Mesenchymal stem cell (in vitro differentiated cells and primary cell): ENCODE measurements at regions not wholly inside any gene's neighbourhood (a gene's known extent, or its start where the extent isn't known, plus 50 kb on each side); places are given as distances from the start of the nearest gene placed in this dataset.

Source experiments
- DNase-seq: peaks from one replicate; pipeline ENCODE4 v3.0.0-alpha.2; 2013
- H2AFZ ChIP-seq: one replicate; pipeline ENCODE4 v1.6.1; 2013; ENCODE audit warnings: low read depth, mild to moderate bottlenecking, control low read depth, inconsistent platforms, low read length, moderate library complexity
- H2AK5ac ChIP-seq: 2 replicates; pipeline ENCODE4 v1.6.1; 2013; ENCODE audit warnings: low read length, moderate library complexity, mild to moderate bottlenecking, inconsistent platforms; ENCODE audit not compliant: severe bottlenecking
- H2BK120ac ChIP-seq: one replicate; pipeline ENCODE4 v1.6.1; 2013; ENCODE audit warnings: low read depth, mild to moderate bottlenecking, inconsistent platforms, low read length, moderate library complexity
- H2BK12ac ChIP-seq, 2 experiments: one replicate each; pipeline ENCODE4 v1.6.1; 2013; ENCODE audit warnings: inconsistent platforms in 2 of 2, low read length in 2 of 2, mild to moderate bottlenecking in 2 of 2, moderate library complexity in 2 of 2, control low read depth in 1 of 2
- H2BK15ac ChIP-seq: one replicate; pipeline ENCODE4 v1.6.1; 2013; ENCODE audit warnings: mild to moderate bottlenecking, low read depth, inconsistent platforms; ENCODE audit not compliant: poor library complexity, severe bottlenecking
- H2BK5ac ChIP-seq: 2 replicates; pipeline ENCODE4 v1.6.1; 2013; ENCODE audit warnings: low read depth, mild to moderate bottlenecking, low read length, control low read depth, inconsistent platforms; ENCODE audit not compliant: poor library complexity, severe bottlenecking
- H3K14ac ChIP-seq, 2 experiments: one replicate each; pipeline ENCODE4 v1.6.1; 2013; ENCODE audit warnings: inconsistent platforms in 2 of 2, low read length in 2 of 2, control low read depth in 1 of 2, mild to moderate bottlenecking in 1 of 2, moderate library complexity in 1 of 2
- H3K18ac ChIP-seq, 2 experiments: one replicate each; pipeline ENCODE4 v1.6.1; 2013; ENCODE audit warnings: inconsistent platforms in 2 of 2, low read length in 2 of 2, control low read depth in 1 of 2, low read depth in 1 of 2, mild to moderate bottlenecking in 1 of 2
- H3K23ac ChIP-seq, 2 experiments: one replicate each; pipeline ENCODE4 v1.6.1; 2013; ENCODE audit warnings: inconsistent platforms in 2 of 2, low read length in 2 of 2, mild to moderate bottlenecking in 2 of 2, moderate library complexity in 2 of 2, control low read depth in 1 of 2
- H3K27ac ChIP-seq: 2 replicates; pipeline ENCODE4 v1.5.1; 2013; ENCODE audit warnings: mild to moderate bottlenecking, moderate library complexity, low read length, control low read depth, inconsistent platforms; ENCODE audit not compliant: poor library complexity, severe bottlenecking
- H3K27me3 ChIP-seq, 2 experiments: 2 replicates each; pipeline versions ENCODE4 v1.6.1 to v1.7.0; 2013; ENCODE audit warnings: low read length in 2 of 2, mild to moderate bottlenecking in 2 of 2, moderate library complexity in 2 of 2, control low read depth in 1 of 2, inconsistent platforms in 1 of 2; ENCODE audit not compliant: control insufficient read depth in 1 of 2, insufficient read depth in 1 of 2
- H3K36me3 ChIP-seq, 2 experiments: 2 replicates each; pipeline versions ENCODE4 v1.6.1 to v1.7.0; 2013; ENCODE audit warnings: low read length in 2 of 2, control low read depth in 1 of 2, inconsistent platforms in 1 of 2, low read depth in 1 of 2, mild to moderate bottlenecking in 1 of 2; ENCODE audit not compliant: insufficient read depth in 2 of 2, control insufficient read depth in 1 of 2
- H3K4ac ChIP-seq, 2 experiments: one replicate each; pipeline ENCODE4 v1.6.1; 2013; ENCODE audit warnings: inconsistent platforms in 2 of 2, low read length in 2 of 2, mild to moderate bottlenecking in 2 of 2, moderate library complexity in 2 of 2, control low read depth in 1 of 2, low read depth in 1 of 2
- H3K4me1 ChIP-seq: 2 replicates; pipeline ENCODE4 v1.6.1; 2013; ENCODE audit warnings: low read depth, low read length, control low read depth; ENCODE audit not compliant: control insufficient read depth, insufficient read depth
- H3K4me2 ChIP-seq: 2 replicates; pipeline ENCODE4 v1.6.1; 2013; ENCODE audit warnings: low read length, mild to moderate bottlenecking, inconsistent platforms; ENCODE audit not compliant: poor library complexity, severe bottlenecking
- H3K4me3 ChIP-seq, 2 experiments: 2 replicates each; pipeline versions ENCODE4 v1.5.1 to v1.7.0; 2013; ENCODE audit warnings: low read length in 2 of 2, mild to moderate bottlenecking in 2 of 2, control low read depth in 1 of 2, low read depth in 1 of 2; ENCODE audit not compliant: insufficient read depth in 1 of 2
- H3K79me1 ChIP-seq: replicated peaks from 2 replicates; pipeline ENCODE4 v1.6.1; 2013; ENCODE audit warnings: mild to moderate bottlenecking, control low read depth, low read length, inconsistent platforms; ENCODE audit not compliant: poor library complexity, severe bottlenecking
- H3K9ac ChIP-seq: 2 replicates; pipeline ENCODE4 v1.7.0; 2013; ENCODE audit warnings: mild to moderate bottlenecking, low read length, moderate library complexity
- H3K9me3 ChIP-seq: 2 replicates; pipeline ENCODE4 v1.7.0; 2013; ENCODE audit warnings: mild to moderate bottlenecking, low read length; ENCODE audit not compliant: control insufficient read depth
- H4K8ac ChIP-seq: one replicate; pipeline ENCODE4 v1.6.1; 2013; ENCODE audit warnings: inconsistent platforms, mild to moderate bottlenecking, low read length, moderate library complexity
- H4K91ac ChIP-seq: one replicate; pipeline ENCODE4 v1.6.1; 2013; ENCODE audit warnings: mild to moderate bottlenecking, low read length, inconsistent platforms
- WGBS: methylation state at CpG from one replicate; pipeline ENCODE4 v1.1.7; 2013; ENCODE audit warnings: mixed read lengths; 5-methylcytosine and 5-hydroxymethylcytosine counted together

DNA sequence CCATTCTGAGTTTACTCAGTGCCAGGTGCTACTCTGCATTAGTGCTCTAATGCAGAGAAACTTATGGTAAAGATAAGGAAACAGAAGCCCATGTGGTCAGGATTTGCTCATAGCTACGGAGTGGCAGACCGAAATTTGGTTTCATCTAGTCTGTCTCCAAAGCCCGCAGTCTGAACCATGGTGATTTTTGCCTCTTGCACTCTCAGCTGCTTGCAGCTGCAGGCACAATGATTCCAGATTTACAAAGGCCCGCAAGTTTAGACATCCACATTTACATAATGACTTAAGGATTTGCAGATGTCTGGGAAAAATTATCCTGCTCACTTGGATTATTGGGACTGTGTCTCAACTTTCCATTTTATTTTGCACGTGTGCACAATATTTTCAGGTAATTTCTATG lies 161.3 kb upstream of the KCNJ6 start:
- no peak overlapping the region for H3K18ac ChIP-seq
- H4K91ac ChIP-seq, result no peak overlapping the region
- no peak overlapping the region for H3K27ac ChIP-seq
- H3K4me2 ChIP-seq, result no peak overlapping the region
- no peak for DNase-seq
- no peak overlapping the region for H2AK5ac ChIP-seq
- H2BK15ac ChIP-seq, result no peak overlapping the region
- no peak overlapping the region for H2BK12ac ChIP-seq
- H3K27me3 ChIP-seq, result peaks cover 8 to 69% of the 10 kb centered on the region in 2 experiments
- H3K4me3 ChIP-seq, result no peak overlapping the region
- H3K79me1 ChIP-seq, result no peaks in the 10 kb centered on the region
- peaks cover 12% of the 10 kb centered on the region for H3K9me3 ChIP-seq
- no peak overlapping the region for H2BK120ac ChIP-seq
- H3K36me3 ChIP-seq, result no peaks in the 10 kb centered on the region
- no peak overlapping the region for H3K23ac ChIP-seq
- no peak overlapping the region for H3K4ac ChIP-seq
- no peak overlapping the region for H3K14ac ChIP-seq
- no peak overlapping the region for H3K9ac ChIP-seq
- no peak overlapping the region for H4K8ac ChIP-seq
- H2AFZ ChIP-seq, result no peak overlapping the region
- H2BK5ac ChIP-seq, result no peak overlapping the region
- WGBS, result 98% methylated on average over 3 of the region's 5 CpGs
- peaks cover 1% of the 10 kb centered on the region for H3K4me1 ChIP-seq

- no peak overlapping the region for H2AK5ac ChIP-seq
- H2BK5ac ChIP-seq, result no peak overlapping the region
- 83% methylated on average over 10 of the region's 10 CpGs for WGBS
- no peaks in the 10 kb centered on the region for H3K79me1 ChIP-seq
- H3K23ac ChIP-seq, result no peak overlapping the region
- no peak for DNase-seq
- H3K27ac ChIP-seq, result no peak overlapping the region
- no peak overlapping the region for H2BK12ac ChIP-seq
- H3K27me3 ChIP-seq, result peaks cover 0 to 70% of the 10 kb centered on the region in 2 experiments
- peaks cover 1% of the 10 kb centered on the region for H3K4me1 ChIP-seq
- H2BK120ac ChIP-seq, result no peak overlapping the region
- H3K4me3 ChIP-seq, result no peak overlapping the region
- H3K14ac ChIP-seq, result no peak overlapping the region
- H3K4ac ChIP-seq, result no peak overlapping the region
- no peak overlapping the region for H2BK15ac ChIP-seq
- no peak overlapping the region for H3K4me2 ChIP-seq
- no peak overlapping the region for H3K9ac ChIP-seq
- no peaks in the 10 kb centered on the region for H3K36me3 ChIP-seq
- H4K8ac ChIP-seq, result no peak overlapping the region
- no peak overlapping the region for H2AFZ ChIP-seq
- H3K9me3 ChIP-seq, result no peaks in the 10 kb centered on the region
- no peak overlapping the region for H3K18ac ChIP-seq
- no peak overlapping the region for H4K91ac ChIP-seq
These were observed 164.6 kb upstream of the KCNJ6 start for GRCh38 chr21:38080888-38081287.

DNA sequence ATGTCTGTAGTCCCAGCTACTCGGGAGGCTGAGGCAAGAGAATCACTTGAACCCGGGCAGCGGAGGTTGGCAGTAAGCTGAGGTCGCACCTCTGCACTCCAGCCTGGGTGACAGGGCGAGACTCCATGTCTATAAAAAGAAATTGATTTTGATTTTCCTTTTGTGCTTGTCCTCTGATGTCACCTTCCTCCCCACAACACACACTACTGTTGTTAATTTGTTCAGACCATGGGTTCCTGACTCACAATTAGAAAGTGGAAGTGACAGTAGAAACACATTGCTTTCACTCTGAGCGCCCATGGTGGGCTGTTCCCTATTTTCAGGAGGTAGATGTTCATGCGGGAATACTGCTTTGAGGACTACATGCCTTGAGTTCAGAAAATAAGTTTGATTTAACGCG lies 165.5 kb upstream of the KCNJ6 start:
- H3K4me1 ChIP-seq, result peaks cover 1% of the 10 kb centered on the region
- no peaks in the 10 kb centered on the region for H3K79me1 ChIP-seq
- H2BK15ac ChIP-seq, result no peak overlapping the region
- WGBS, result 91% methylated on average over 8 of the region's 9 CpGs
- no peaks in the 10 kb centered on the region for H3K9me3 ChIP-seq
- H3K18ac ChIP-seq, result no peak overlapping the region
- H2AFZ ChIP-seq, result no peak overlapping the region
- H3K9ac ChIP-seq, result no peak overlapping the region
- H2BK120ac ChIP-seq, result no peak overlapping the region
- no peak for DNase-seq
- no peak overlapping the region for H3K4me2 ChIP-seq
- H3K4ac ChIP-seq, result no peak overlapping the region
- no peak overlapping the region for H3K23ac ChIP-seq
- H3K27me3 ChIP-seq, result peaks cover 0 to 70% of the 10 kb centered on the region in 2 experiments
- H2BK12ac ChIP-seq, result no peak overlapping the region
- no peak overlapping the region for H3K14ac ChIP-seq
- no peak overlapping the region for H4K8ac ChIP-seq
- H2AK5ac ChIP-seq, result no peak overlapping the region
- no peak overlapping the region for H3K4me3 ChIP-seq
- H3K36me3 ChIP-seq, result no peaks in the 10 kb centered on the region
- H2BK5ac ChIP-seq, result no peak overlapping the region
- H4K91ac ChIP-seq, result no peak overlapping the region
- H3K27ac ChIP-seq, result no peak overlapping the region

GRCh38 chr21:38082936-38083485 lies 166.8 kb upstream of the KCNJ6 start:
- H3K14ac ChIP-seq, result no peak overlapping the region
- H3K4ac ChIP-seq, result no peak overlapping the region
- no peak overlapping the region for H2BK12ac ChIP-seq
- H3K4me2 ChIP-seq, result no peak overlapping the region
- no peak overlapping the region for H3K18ac ChIP-seq
- H2BK15ac ChIP-seq, result no peak overlapping the region
- no peak overlapping the region for H4K91ac ChIP-seq
- peaks cover 0 to 74% of the 10 kb centered on the region in 2 experiments for H3K27me3 ChIP-seq
- no peaks in the 10 kb centered on the region for H3K9me3 ChIP-seq
- 79% methylated on average over 4 of the region's 4 CpGs for WGBS
- peaks cover 1% of the 10 kb centered on the region for H3K4me1 ChIP-seq
- DNase-seq, result no peak
- H3K4me3 ChIP-seq, result no peak overlapping the region
- no peak overlapping the region for H4K8ac ChIP-seq
- H3K79me1 ChIP-seq, result no peaks in the 10 kb centered on the region
- no peak overlapping the region for H2BK120ac ChIP-seq
- H3K36me3 ChIP-seq, result no peaks in the 10 kb centered on the region
- no peak overlapping the region for H3K23ac ChIP-seq
- H3K27ac ChIP-seq, result no peak overlapping the region
- H3K9ac ChIP-seq, result no peak overlapping the region
- no peak overlapping the region for H2AK5ac ChIP-seq
- no peak overlapping the region for H2AFZ ChIP-seq
- no peak overlapping the region for H2BK5ac ChIP-seq
